HL-60 (cell line): ENCODE measurements at regions not wholly inside any gene's neighbourhood (a gene's known extent, or its start where the extent isn't known, plus 50 kb on each side); places are given as distances from the start of the nearest gene placed in this dataset.

ENCODE experiments used
- CTCF ChIP-seq: IDR thresholded peaks from one replicate; pipeline ENCODE4 v1.5.1; 2011; ENCODE audit warnings: low read length, control low read depth, inconsistent platforms; ENCODE audit not compliant: insufficient read depth
- GABPA ChIP-seq: IDR thresholded peaks from 2 replicates; pipeline ENCODE4 v1.6.1; 2012; ENCODE audit warnings: low read depth
- POLR2AphosphoS5 ChIP-seq: IDR thresholded peaks from 2 replicates; pipeline ENCODE4 v1.6.1; 2012; ENCODE audit warnings: low read depth
- REST ChIP-seq: IDR thresholded peaks from 2 replicates; pipeline ENCODE4 v1.6.1; 2012; ENCODE audit warnings: low read depth; ENCODE audit not compliant: insufficient replicate concordance
- SPI1 ChIP-seq: IDR thresholded peaks from 2 replicates; pipeline ENCODE4 v1.6.1; 2012; ENCODE audit warnings: low read depth, mild to moderate bottlenecking, borderline replicate concordance

GRCh38 chr21:23811805-23812204 lies 1795.5 kb downstream of the MRPL39 start:
- TF ChIP-seq CTCF: no peak
- TF ChIP-seq POLR2AphosphoS5: no peak
- TF ChIP-seq GABPA: no peak
- TF ChIP-seq REST: no peak
- peak; percentile 99 for TF ChIP-seq SPI1
